H9 (cell line): ENCODE measurements at regions not wholly inside any gene's neighbourhood (a gene's known extent, or its start where the extent isn't known, plus 50 kb on each side); places are given as distances from the start of the nearest gene placed in this dataset.

Experiments
- DNase-seq: peaks from one replicate; pipeline ENCODE4 v3.0.0-alpha.2; 2017
- H2AFZ ChIP-seq: one replicate; pipeline ENCODE4 v1.6.1; 2013; ENCODE audit warnings: mild to moderate bottlenecking, low read length, control low read depth, moderate library complexity
- H2AK5ac ChIP-seq: 2 replicates; pipeline ENCODE4 v1.6.1; 2013; ENCODE audit warnings: low read length, control low read depth, mixed read lengths; ENCODE audit not compliant: insufficient read length
- H2BK120ac ChIP-seq: one replicate; pipeline ENCODE4 v1.6.1; 2013; ENCODE audit warnings: low read depth, mild to moderate bottlenecking, low read length, control low read depth, inconsistent platforms; ENCODE audit not compliant: poor library complexity, severe bottlenecking
- H2BK12ac ChIP-seq: 2 replicates; pipeline ENCODE4 v1.6.1; 2013; ENCODE audit warnings: low read length, control low read depth, mixed read lengths, low read depth; ENCODE audit not compliant: insufficient read length
- H2BK15ac ChIP-seq: 2 replicates; pipeline ENCODE4 v1.6.1; 2013; ENCODE audit warnings: low read depth, low read length, control low read depth
- H2BK20ac ChIP-seq: one replicate; pipeline ENCODE4 v1.6.1; 2013; ENCODE audit warnings: low read depth, mild to moderate bottlenecking, low read length, control low read depth, inconsistent platforms; ENCODE audit not compliant: poor library complexity, severe bottlenecking
- H2BK5ac ChIP-seq: 2 replicates; pipeline ENCODE4 v1.6.1; 2013; ENCODE audit warnings: low read length, control low read depth, mixed read lengths; ENCODE audit not compliant: insufficient read length
- H3K14ac ChIP-seq: 2 replicates; pipeline ENCODE4 v1.6.1; 2013; ENCODE audit warnings: low read length, control low read depth; ENCODE audit not compliant: insufficient read depth
- H3K18ac ChIP-seq: 2 replicates; pipeline ENCODE4 v1.6.1; 2013; ENCODE audit warnings: low read depth, mild to moderate bottlenecking, mixed read lengths, low read length, control low read depth; ENCODE audit not compliant: insufficient read length
- H3K23ac ChIP-seq: 2 replicates; pipeline ENCODE4 v1.6.1; 2013; ENCODE audit warnings: low read length, control low read depth, mixed read lengths, low read depth; ENCODE audit not compliant: insufficient read length
- H3K23me2 ChIP-seq: 2 replicates; pipeline ENCODE4 v1.6.1; 2013; ENCODE audit warnings: low read depth, mild to moderate bottlenecking, mixed read lengths, low read length, control low read depth; ENCODE audit not compliant: insufficient read length, poor library complexity, severe bottlenecking
- H3K27ac ChIP-seq: 2 replicates; pipeline ENCODE4 v1.5.1; 2013; ENCODE audit warnings: low read length, control low read depth, mixed read lengths, low read depth; ENCODE audit not compliant: insufficient read length
- H3K27me3 ChIP-seq: 2 replicates; pipeline ENCODE4 v1.6.1; 2013; ENCODE audit warnings: low read length, control low read depth, inconsistent platforms; ENCODE audit not compliant: insufficient read depth
- H3K4ac ChIP-seq: 2 replicates; pipeline ENCODE4 v1.6.1; 2013; ENCODE audit warnings: low read depth, mild to moderate bottlenecking, control low read depth, inconsistent platforms, low read length, moderate library complexity
- H3K4me1 ChIP-seq: 2 replicates; pipeline ENCODE4 v1.6.1; 2013; ENCODE audit warnings: low read length, control low read depth, inconsistent platforms; ENCODE audit not compliant: insufficient read depth
- H3K4me2 ChIP-seq: 2 replicates; pipeline ENCODE4 v1.6.1; 2013; ENCODE audit warnings: low read length, control low read depth, mixed read lengths; ENCODE audit not compliant: insufficient read length, insufficient read depth
- H3K56ac ChIP-seq: 2 replicates; pipeline ENCODE4 v1.6.1; 2013; ENCODE audit warnings: low read depth, mild to moderate bottlenecking, mixed read lengths, low read length, control low read depth; ENCODE audit not compliant: insufficient read length
- H3K79me1 ChIP-seq: 2 replicates; pipeline ENCODE4 v1.6.1; 2013; ENCODE audit warnings: low read depth, mild to moderate bottlenecking, moderate library complexity, low read length, control low read depth, inconsistent platforms; ENCODE audit not compliant: insufficient read depth, poor library complexity, severe bottlenecking
- H3K79me2 ChIP-seq: 2 replicates; pipeline ENCODE4 v1.6.1; 2013; ENCODE audit warnings: low read length, control low read depth, inconsistent platforms; ENCODE audit not compliant: insufficient read depth
- H3K9ac ChIP-seq: 2 replicates; pipeline ENCODE4 v1.6.1; 2013; ENCODE audit warnings: low read length, control low read depth, mixed read lengths; ENCODE audit not compliant: insufficient read length; ENCODE audit errors: extremely low read depth
- H3K9me3 ChIP-seq: one replicate; pipeline ENCODE4 v1.6.1; 2013; ENCODE audit warnings: low read depth, low read length, inconsistent platforms; ENCODE audit not compliant: control insufficient read depth
- H3T11ph ChIP-seq: one replicate; pipeline ENCODE4 v1.6.1; 2013; ENCODE audit warnings: mild to moderate bottlenecking, low read length, control low read depth, inconsistent platforms
- H4K20me1 ChIP-seq: one replicate; pipeline ENCODE4 v1.6.1; 2013; ENCODE audit not compliant: control insufficient read depth, insufficient read length, insufficient read depth
- H4K5ac ChIP-seq: 2 replicates; pipeline ENCODE4 v1.6.1; 2013; ENCODE audit warnings: low read depth, mild to moderate bottlenecking, mixed read lengths, low read length, control low read depth; ENCODE audit not compliant: insufficient read length
- H4K8ac ChIP-seq: replicated peaks from 2 replicates; pipeline ENCODE4 v1.6.1; 2013; ENCODE audit warnings: low read length, control low read depth, mixed read lengths, low read depth; ENCODE audit not compliant: insufficient read length
- H4K91ac ChIP-seq: 2 replicates; pipeline ENCODE4 v1.6.1; 2013; ENCODE audit warnings: low read depth, mild to moderate bottlenecking, moderate library complexity, mixed read lengths, low read length, control low read depth; ENCODE audit not compliant: insufficient read length
- H3K27ac Mint-ChIP-seq, 3 experiments: 2 replicates in 2 of 3; 3 replicates in 1 of 3; pipeline ENCODE4 v1.8.0; 2020 to 2021; ENCODE audit warnings: mixed read lengths in 3 of 3, mild to moderate bottlenecking in 1 of 3, moderate library complexity in 1 of 3
- H3K27me3 Mint-ChIP-seq: 2 replicates; pipeline ENCODE4 v1.8.0; 2021; ENCODE audit warnings: low read depth, mild to moderate bottlenecking, moderate library complexity, mixed read lengths
- H3K36me3 Mint-ChIP-seq, 3 experiments: 2 replicates in 2 of 3; 3 replicates in 1 of 3; pipeline ENCODE4 v1.8.0; 2020 to 2021; ENCODE audit warnings: low read depth in 3 of 3, mixed read lengths in 3 of 3; ENCODE audit not compliant: insufficient read depth in 1 of 3
- H3K4me1 Mint-ChIP-seq, 2 experiments: 2 replicates each; pipeline ENCODE4 v1.8.0; 2020; ENCODE audit warnings: mixed read lengths in 2 of 2
- H3K4me3 Mint-ChIP-seq, 2 experiments: 2 replicates in 1 of 2; 3 replicates in 1 of 2; pipeline ENCODE4 v1.8.0; 2020 to 2021; ENCODE audit warnings: mild to moderate bottlenecking in 2 of 2, mixed read lengths in 2 of 2, moderate library complexity in 1 of 2
- H3K9me3 Mint-ChIP-seq, 2 experiments: 2 replicates in 1 of 2; 3 replicates in 1 of 2; pipeline ENCODE4 v1.8.0; 2020; ENCODE audit warnings: mild to moderate bottlenecking in 2 of 2, mixed read lengths in 2 of 2, moderate library complexity in 1 of 2
- WGBS: extraction: QIAGEN DNeasy Blood & Tissue Kit; methylation state at CpG from one replicate; pipeline ENCODE4 v1.1.7; 2013; ENCODE audit warnings: missing lambda C conversion rate, low lambda C conversion rate, mixed read lengths; ENCODE audit not compliant: insufficient read length; ENCODE audit errors: extremely low coverage; 5-methylcytosine and 5-hydroxymethylcytosine counted together
- TF ChIP-seq, protein P1 (sequence below): fragments of 200-600 bp; sonication (generic); conservative IDR thresholded peaks from 3 replicates; pipeline ENCODE4 v1.8.0; 2021; ENCODE audit warnings: antibody characterized with exemption, mild to moderate bottlenecking

DNA sequence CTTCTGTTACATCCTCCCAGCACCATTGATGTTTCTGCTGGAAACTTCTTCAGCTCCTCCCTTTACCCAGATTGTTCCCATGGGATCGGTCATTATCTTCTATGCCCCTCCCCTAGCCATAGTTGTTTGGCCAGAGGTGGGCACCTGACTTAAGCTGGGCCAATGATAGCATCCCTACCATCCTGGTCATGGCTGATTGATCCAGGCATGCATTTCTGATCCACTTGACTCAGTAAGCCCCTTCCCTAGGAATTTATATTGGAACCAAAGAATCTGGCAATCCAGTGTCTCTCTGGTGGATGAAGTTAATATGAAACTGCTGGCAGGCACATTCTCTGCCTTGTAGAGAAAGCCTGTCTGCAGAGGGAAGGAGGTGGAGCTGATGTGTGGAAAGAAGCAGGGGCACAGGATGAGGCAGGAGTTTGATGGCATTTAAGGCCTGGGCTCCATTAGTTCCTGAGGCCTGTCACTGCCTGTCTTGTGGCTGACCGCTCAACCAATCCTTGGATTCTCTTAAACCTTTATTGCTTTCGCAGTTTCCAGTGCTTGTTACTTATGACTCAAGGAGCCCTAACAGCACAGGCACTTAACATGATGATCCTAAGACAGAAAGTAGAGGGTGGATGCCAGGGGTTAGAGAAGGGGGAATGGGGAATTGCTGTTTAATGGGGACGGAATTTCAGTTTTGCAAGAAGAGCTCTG is 152.4 kb downstream of the ABCC12 start:
- Histone ChIP-seq H2BK5ac (no peak overlapping the region), H3K23ac (no peak overlapping the region), H4K5ac (no peak overlapping the region), H3T11ph (no peak overlapping the region), H2AK5ac (no peak overlapping the region), H2BK20ac (no peak overlapping the region), H3K79me2 (no peaks in the 10 kb centered on the region), H3K56ac (no peak overlapping the region), H4K20me1 (no peaks in the 10 kb centered on the region), H3K23me2 (no peaks in the 10 kb centered on the region), H3K4me1 (no peaks in the 10 kb centered on the region), H3K79me1 (no peaks in the 10 kb centered on the region), H4K8ac (no peak overlapping the region), H2BK12ac (no peak overlapping the region), H4K91ac (no peak overlapping the region), H3K18ac (no peak overlapping the region), H3K4ac (no peak overlapping the region), H3K14ac (no peak overlapping the region), H3K9ac (no peak overlapping the region), H3K27ac (no peak overlapping the region), H2BK120ac (no peak overlapping the region), H3K9me3 (no peaks in the 10 kb centered on the region), H2BK15ac (no peak overlapping the region), H3K27me3 (no peaks in the 10 kb centered on the region), H2AFZ (no peak overlapping the region), H3K4me2 (no peak overlapping the region)
- Mint-ChIP-seq H3K36me3 (peaks cover 0 to 4% (median 0%) of the 10 kb centered on the region in 3 experiments; a peak in 2 of 7 replicates), H3K27ac (no peak overlapping the region; a peak in 1 of 7 replicates), H3K4me1 (peaks cover 6 to 12% of the 10 kb centered on the region in 2 experiments), H3K4me3 (no peak overlapping the region), H3K27me3 (no peaks in the 10 kb centered on the region; the same call in 1 of the 2 replicates), H3K9me3 (peaks cover 4 to 6% of the 10 kb centered on the region in 2 experiments; a peak in 4 of 5 replicates)
- TF ChIP-seq, protein P1, sequence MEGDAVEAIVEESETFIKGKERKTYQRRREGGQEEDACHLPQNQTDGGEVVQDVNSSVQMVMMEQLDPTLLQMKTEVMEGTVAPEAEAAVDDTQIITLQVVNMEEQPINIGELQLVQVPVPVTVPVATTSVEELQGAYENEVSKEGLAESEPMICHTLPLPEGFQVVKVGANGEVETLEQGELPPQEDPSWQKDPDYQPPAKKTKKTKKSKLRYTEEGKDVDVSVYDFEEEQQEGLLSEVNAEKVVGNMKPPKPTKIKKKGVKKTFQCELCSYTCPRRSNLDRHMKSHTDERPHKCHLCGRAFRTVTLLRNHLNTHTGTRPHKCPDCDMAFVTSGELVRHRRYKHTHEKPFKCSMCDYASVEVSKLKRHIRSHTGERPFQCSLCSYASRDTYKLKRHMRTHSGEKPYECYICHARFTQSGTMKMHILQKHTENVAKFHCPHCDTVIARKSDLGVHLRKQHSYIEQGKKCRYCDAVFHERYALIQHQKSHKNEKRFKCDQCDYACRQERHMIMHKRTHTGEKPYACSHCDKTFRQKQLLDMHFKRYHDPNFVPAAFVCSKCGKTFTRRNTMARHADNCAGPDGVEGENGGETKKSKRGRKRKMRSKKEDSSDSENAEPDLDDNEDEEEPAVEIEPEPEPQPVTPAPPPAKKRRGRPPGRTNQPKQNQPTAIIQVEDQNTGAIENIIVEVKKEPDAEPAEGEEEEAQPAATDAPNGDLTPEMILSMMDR, result no peak
- no CpG with 5 or more reads among the region's 4 CpGs for WGBS
- DNase-seq, result peak; percentile 39
